K562 (cell line): ENCODE measurements at regions not wholly inside any gene's neighbourhood (a gene's known extent, or its start where the extent isn't known, plus 50 kb on each side); places are given as distances from the start of the nearest gene placed in this dataset.

ENCODE experiments used
- ATAC-seq: fragments of 200-7000 bp; cut with Tn5 transposase; 3 replicates; pipeline ENCODE4 v1.9.1; 2020; ENCODE audit warnings: moderate library complexity
- BruUV-seq: library from RNA; stranded (reverse); fragments of 400-500 nt; replicated peaks from 2 replicates; lab custom pipeline; 2021; lab: Mats Ljungman, UMichigan
- CTCF ChIA-PET: fragments of 300-600 bp; formaldehyde crosslinking; extraction: SDS; loops from one replicate; lab custom pipeline; 2021; ENCODE audit warnings: low intra/inter-chr PET ratio; lab: Yijun Ruan, JAX
- POLR2A ChIA-PET: fragments of 300-600, 350-650 bp; sonication (Branson Sonifier 250); formaldehyde crosslinking; extraction: SDS; loops from one replicate; lab custom pipeline; 2021; ENCODE audit warnings: antibody characterized with exemption, inconsistent platforms; lab: Yijun Ruan, JAX
- DNase-seq, 4 experiments: peaks; one replicate each; pipeline versions ENCODE4 v3.0.0 to v3.0.0-alpha.2; 2011 to 2018; ENCODE audit warnings: low spot score in 3 of 4, mixed read lengths in 3 of 4; ENCODE audit errors: extremely low read depth in 1 of 4
- FAIRE-seq: peaks from 2 replicates; lab custom pipeline; 2011; peaks lifted over from hg19 to GRCh38; lab: Jason Lieb, UNC
- H2AFZ ChIP-seq: 2 replicates; pipeline ENCODE4 v1.6.0; 2011; ENCODE audit warnings: low read depth, low read length, control low read depth, inconsistent platforms
- H3K27ac ChIP-seq: fragments of 200-600 bp; 3 replicates; pipeline ENCODE4 v1.8.0; 2011; ENCODE audit warnings: low read depth, mild to moderate bottlenecking, control low read depth, inconsistent platforms, low read length, moderate library complexity, mixed read lengths; ENCODE audit errors: extremely low read depth
- H3K27me3 ChIP-seq, 2 experiments: fragments of 300-600 bp in 1 of 2; 2 replicates in 1 of 2; 3 replicates in 1 of 2; pipeline versions ENCODE4 v1.6.0 to v1.8.0; 2011; ENCODE audit warnings: inconsistent platforms in 2 of 2, low read length in 2 of 2, mild to moderate bottlenecking in 1 of 2, mixed read lengths in 1 of 2, moderate library complexity in 1 of 2; ENCODE audit not compliant: control insufficient read depth in 2 of 2, insufficient read depth in 2 of 2
- H3K36me3 ChIP-seq: fragments of 300-600 bp; 3 replicates; pipeline ENCODE4 v1.8.0; 2011; ENCODE audit warnings: mild to moderate bottlenecking, low read length, inconsistent platforms; ENCODE audit not compliant: control insufficient read depth, insufficient read depth
- H3K4me1 ChIP-seq, 2 experiments: fragments of 200-600 bp in 1 of 2; replicated peaks in 1 of 2; 2 replicates in 1 of 2; 3 replicates in 1 of 2; pipeline versions ENCODE4 v1.5.1 to v1.8.0; 2011; ENCODE audit warnings: inconsistent platforms in 2 of 2, low read length in 2 of 2, mild to moderate bottlenecking in 1 of 2, mixed read lengths in 1 of 2, moderate library complexity in 1 of 2; ENCODE audit not compliant: control insufficient read depth in 2 of 2, insufficient read depth in 2 of 2
- H3K4me2 ChIP-seq: 2 replicates; pipeline ENCODE4 v1.6.1; 2011; ENCODE audit warnings: low read length, control low read depth, inconsistent platforms, mixed read lengths; ENCODE audit not compliant: insufficient read depth
- H3K4me3 ChIP-seq: fragments of 200-600 bp; sonication (generic), shearing (Covaris generic); 2 replicates; pipeline ENCODE4 v1.5.1; 2016; ENCODE audit warnings: control low read depth, inconsistent platforms
- H3K79me2 ChIP-seq: fragments of 200-600 bp; 3 replicates; pipeline ENCODE4 v1.8.0; 2011; ENCODE audit warnings: low read length, inconsistent platforms; ENCODE audit not compliant: control insufficient read depth, insufficient read depth
- H3K9ac ChIP-seq, 2 experiments: 2 replicates each; pipeline versions ENCODE4 v1.6.0 to v1.6.1; 2011; ENCODE audit warnings: low read depth in 2 of 2, low read length in 2 of 2, control low read depth in 1 of 2, inconsistent platforms in 1 of 2, mild to moderate bottlenecking in 1 of 2, mixed read lengths in 1 of 2; ENCODE audit not compliant: insufficient read depth in 1 of 2
- H3K9me1 ChIP-seq: one replicate; pipeline ENCODE4 v1.6.0; 2011; ENCODE audit warnings: inconsistent platforms, mild to moderate bottlenecking, low read length, moderate library complexity; ENCODE audit not compliant: control insufficient read depth, insufficient read depth
- H3K9me3 ChIP-seq: replicated peaks from 2 replicates; pipeline ENCODE4 v1.5.1; 2011; ENCODE audit warnings: low read depth, low read length, inconsistent platforms; ENCODE audit not compliant: control insufficient read depth, insufficient read depth
- H4K20me1 ChIP-seq: replicated peaks from 2 replicates; pipeline ENCODE4 v1.6.1; 2011; ENCODE audit warnings: low read length, inconsistent platforms, mixed read lengths; ENCODE audit not compliant: control insufficient read depth, insufficient read depth
- BRCA1 ChIP-seq, 2 experiments: fragments of 450-650 bp in 1 of 2; sonication (generic) in 1 of 2; formaldehyde crosslinking in 1 of 2; IDR thresholded peaks; 2 replicates each; pipeline versions ENCODE4 v1.5.0 to v1.6.1; 2017 to 2020; ENCODE audit warnings: mild to moderate bottlenecking in 1 of 2, missing genetic modification reagents in 1 of 2
- CBX8 ChIP-seq: fragments of 200-600 bp; sonication (generic); IDR thresholded peaks from 2 replicates; pipeline ENCODE4 v1.6.1; 2012; ENCODE audit warnings: borderline replicate concordance, mixed run types, low read depth, mild to moderate bottlenecking, moderate library complexity, mixed read lengths, low read length, control low read depth, inconsistent platforms; ENCODE audit not compliant: poor library complexity, severe bottlenecking; ENCODE audit errors: extremely low read depth
- KLF6 ChIP-seq: fragments of 250-450 bp; sonication (Bioruptor Pico); IDR thresholded peaks from 2 replicates; pipeline ENCODE4 v1.4.0; 2020; ENCODE audit warnings: mild to moderate bottlenecking, moderate library complexity, borderline replicate concordance
- MTA2 ChIP-seq: fragments of 450-650 bp; IDR thresholded peaks from 2 replicates; pipeline ENCODE4 v1.6.1; 2016; ENCODE audit warnings: low read depth
- TRIM28 ChIP-seq: fragments of 450-650 bp; IDR thresholded peaks from 2 replicates; pipeline ENCODE4 v1.6.1; 2017
- ZBTB34 ChIP-seq: fragments of 250-450 bp; sonication (Bioruptor Pico); IDR thresholded peaks from 2 replicates; pipeline ENCODE4 v1.8.0; 2021; ENCODE audit warnings: mild to moderate bottlenecking, moderate library complexity
- ZNF140 ChIP-seq: fragments of 250-450 bp; sonication (Bioruptor Pico); IDR thresholded peaks from 2 replicates; pipeline ENCODE4 v1.8.0; 2021; ENCODE audit warnings: moderate library complexity, mild to moderate bottlenecking, inconsistent platforms
- ZNF518B ChIP-seq: fragments of 250-450 bp; sonication (Bioruptor Pico); IDR thresholded peaks from 2 replicates; pipeline ENCODE4 v1.5.0; 2021; ENCODE audit warnings: mild to moderate bottlenecking, moderate library complexity
- ZNF778 ChIP-seq: fragments of 450-650 bp; formaldehyde crosslinking; IDR thresholded peaks from 2 replicates; pipeline ENCODE4 v1.4.0; 2020; ENCODE audit warnings: mild to moderate bottlenecking, moderate library complexity
- in situ Hi-C: fragments of 300-500 bp; cut with MboI; formaldehyde crosslinking; loops from 4 replicates; pipeline ENCODE4 v1.15.0; 2018; ENCODE audit warnings: inconsistent platforms, mixed read lengths
- intact Hi-C: fragments of 100-400 bp; cut with micrococcal nuclease; formaldehyde crosslinking; loops from 2 replicates; pipeline ENCODE4 v1.14.2; 2022
- TF ChIP-seq, protein P1 (sequence below): fragments of 250-450 bp; sonication (Bioruptor Pico); IDR thresholded peaks from 2 replicates; pipeline ENCODE4 v1.5.0; 2020; ENCODE audit warnings: mild to moderate bottlenecking, borderline replicate concordance
- TF ChIP-seq, protein P2 (sequence below): fragments of 250-450 bp; sonication (Bioruptor Pico); IDR thresholded peaks from 2 replicates; pipeline ENCODE4 v1.8.0; 2022; ENCODE audit warnings: moderate library complexity, mild to moderate bottlenecking, inconsistent platforms
- TF ChIP-seq, protein P3 (sequence below): IDR thresholded peaks from 2 replicates; pipeline ENCODE4 v1.6.1; 2011; ENCODE audit not compliant: insufficient read length; ENCODE audit errors: extremely low read depth
- TF ChIP-seq, protein P4 (sequence below), 3 experiments: fragments of 200-800 bp in 1 of 3; sonication (Bioruptor generic) in 1 of 3; sonication (generic) in 1 of 3; formaldehyde crosslinking in 1 of 3; IDR thresholded peaks; 2 replicates each; pipeline versions ENCODE4 v1.6.1 to v1.8.0; 2016 to 2022; ENCODE audit warnings: mild to moderate bottlenecking in 2 of 3, missing compliant biosample characterization in 2 of 3, missing genetic modification characterization in 2 of 3, missing genetic modification reagents in 1 of 3

DNA sequence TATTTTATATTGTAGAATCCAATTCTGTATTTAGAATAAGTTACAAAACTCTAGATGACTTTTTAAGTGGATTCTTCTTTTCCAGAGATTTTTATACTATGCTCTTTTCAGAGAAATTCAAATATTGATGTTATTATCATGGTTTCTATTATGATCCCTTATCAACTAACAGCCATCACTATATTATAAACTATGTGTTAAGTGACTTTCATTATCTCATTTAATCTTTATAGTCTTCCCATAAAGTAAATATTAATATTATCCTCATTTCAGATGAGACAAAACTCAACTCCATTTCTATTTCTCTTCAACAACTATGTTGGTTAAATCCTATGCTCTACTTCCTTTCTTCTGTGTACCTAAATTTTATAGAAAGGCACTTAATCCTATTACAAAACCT lies 132.6 kb downstream of the ANKRD50 start:
- no peak overlapping the region for H2AFZ ChIP-seq
- H3K27ac ChIP-seq = no peak overlapping the region
- no peak for ATAC-seq
- in situ Hi-C loops (no loop called here), intact Hi-C loops (no loop called here)
- H3K27me3 ChIP-seq = no peaks in the 10 kb centered on the region
- 0 out of 2 replicates have a peak, but pooled peaks cover 2% of the 10 kb centered on the region for H3K9me3 ChIP-seq
- H3K9ac ChIP-seq = no peak overlapping the region
- no peak for FAIRE-seq
- no peaks in the 10 kb centered on the region for H3K36me3 ChIP-seq
- no peaks in the 10 kb centered on the region for H4K20me1 ChIP-seq
- no peaks in the 10 kb centered on the region for H3K79me2 ChIP-seq
- H3K4me1 ChIP-seq = no peaks in the 10 kb centered on the region
- no peak overlapping the region for H3K4me2 ChIP-seq
- no TSS peak for BruUV-seq
- no peak for DNase-seq
- no peak overlapping the region for H3K4me3 ChIP-seq
- H3K9me1 ChIP-seq = no peaks in the 10 kb centered on the region
- POLR2A ChIA-PET = no interaction called here
- CTCF ChIA-PET = no interaction called here
- TF ChIP-seq TRIM28 (no peak), ZNF518B (CRISPR knock-in tag) (no peak), KLF6 (CRISPR knock-in tag) (no peak), ZNF778 (CRISPR knock-in tag) (no peak), ZBTB34 (CRISPR knock-in tag) (no peak), CBX8 (no peak), MTA2 (no peak), BRCA1 (IDR thresholded peaks at IDR 0.05) (no peak), BRCA1 (CRISPR knock-in tag; IDR thresholded peaks at IDR 0.05) (no peak), ZNF140 (CRISPR knock-in tag) (no peak)
- TF ChIP-seq, protein P1, sequence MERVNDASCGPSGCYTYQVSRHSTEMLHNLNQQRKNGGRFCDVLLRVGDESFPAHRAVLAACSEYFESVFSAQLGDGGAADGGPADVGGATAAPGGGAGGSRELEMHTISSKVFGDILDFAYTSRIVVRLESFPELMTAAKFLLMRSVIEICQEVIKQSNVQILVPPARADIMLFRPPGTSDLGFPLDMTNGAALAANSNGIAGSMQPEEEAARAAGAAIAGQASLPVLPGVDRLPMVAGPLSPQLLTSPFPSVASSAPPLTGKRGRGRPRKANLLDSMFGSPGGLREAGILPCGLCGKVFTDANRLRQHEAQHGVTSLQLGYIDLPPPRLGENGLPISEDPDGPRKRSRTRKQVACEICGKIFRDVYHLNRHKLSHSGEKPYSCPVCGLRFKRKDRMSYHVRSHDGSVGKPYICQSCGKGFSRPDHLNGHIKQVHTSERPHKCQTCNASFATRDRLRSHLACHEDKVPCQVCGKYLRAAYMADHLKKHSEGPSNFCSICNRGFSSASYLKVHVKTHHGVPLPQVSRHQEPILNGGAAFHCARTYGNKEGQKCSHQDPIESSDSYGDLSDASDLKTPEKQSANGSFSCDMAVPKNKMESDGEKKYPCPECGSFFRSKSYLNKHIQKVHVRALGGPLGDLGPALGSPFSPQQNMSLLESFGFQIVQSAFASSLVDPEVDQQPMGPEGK (CRISPR knock-in tag) = no peak
- TF ChIP-seq, protein P2, sequence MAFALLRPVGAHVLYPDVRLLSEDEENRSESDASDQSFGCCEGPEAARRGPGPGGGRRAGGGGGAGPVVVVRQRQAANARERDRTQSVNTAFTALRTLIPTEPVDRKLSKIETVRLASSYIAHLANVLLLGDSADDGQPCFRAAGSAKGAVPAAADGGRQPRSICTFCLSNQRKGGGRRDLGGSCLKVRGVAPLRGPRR (CRISPR knock-in tag) = no peak
- TF ChIP-seq, protein P3, sequence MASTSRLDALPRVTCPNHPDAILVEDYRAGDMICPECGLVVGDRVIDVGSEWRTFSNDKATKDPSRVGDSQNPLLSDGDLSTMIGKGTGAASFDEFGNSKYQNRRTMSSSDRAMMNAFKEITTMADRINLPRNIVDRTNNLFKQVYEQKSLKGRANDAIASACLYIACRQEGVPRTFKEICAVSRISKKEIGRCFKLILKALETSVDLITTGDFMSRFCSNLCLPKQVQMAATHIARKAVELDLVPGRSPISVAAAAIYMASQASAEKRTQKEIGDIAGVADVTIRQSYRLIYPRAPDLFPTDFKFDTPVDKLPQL = no peak
- TF ChIP-seq, protein P4, sequence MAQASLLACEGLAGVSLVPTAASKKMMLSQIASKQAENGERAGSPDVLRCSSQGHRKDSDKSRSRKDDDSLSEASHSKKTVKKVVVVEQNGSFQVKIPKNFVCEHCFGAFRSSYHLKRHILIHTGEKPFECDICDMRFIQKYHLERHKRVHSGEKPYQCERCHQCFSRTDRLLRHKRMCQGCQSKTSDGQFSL (CRISPR knock-in tag; IDR thresholded peaks at IDR 0.05) = no peak
- TF ChIP-seq, protein P4 (tag; IDR thresholded peaks at IDR 0.05) = no peak
